ENCODE measurements at regions not wholly inside any gene's neighbourhood (a gene's known extent, or its start where the extent isn't known, plus 50 kb on each side); places are given as distances from the start of the nearest gene placed in this dataset.

DNA sequence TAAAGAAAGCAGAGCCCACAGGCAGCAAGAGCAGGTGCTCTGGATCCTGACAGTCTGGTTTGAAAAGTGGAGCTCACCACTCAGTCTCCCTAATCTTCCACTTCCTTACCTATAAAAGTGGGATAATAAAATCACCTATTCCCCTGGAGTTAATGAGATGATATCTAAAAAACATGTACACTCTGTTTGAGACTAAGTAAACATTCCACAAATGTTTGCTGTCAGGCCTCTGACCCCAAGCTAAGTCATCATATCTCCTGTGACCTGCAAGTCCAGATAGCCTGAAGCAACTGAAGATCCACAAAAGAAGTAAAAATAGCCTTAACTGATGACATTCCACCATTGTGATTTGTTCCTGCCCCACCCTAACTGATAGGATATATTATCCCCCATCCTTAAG is 1324.5 kb downstream of the XPNPEP1 start:
- DNase-seq: no peak
- no peaks in the 10 kb centered on the region for H3K79me2 ChIP-seq (ENCODE audit: low read depth)
- no peak overlapping the region for H2AFZ ChIP-seq
- H3K4me3 ChIP-seq: no peak overlapping the region
- peak overlapping the region; percentile 38; the same call in 1 of the 2 replicates for H3K4me2 ChIP-seq
- BruUV-seq (replicated peaks): no TSS peak
- H3K9me2 ChIP-seq (ENCODE audit: insufficient read depth): no peaks in the 10 kb centered on the region
- no peaks in the 10 kb centered on the region for H3K36me3 ChIP-seq (ENCODE audit: low read depth)
- no peaks in the 10 kb centered on the region for H3K4me1 ChIP-seq (replicated peaks; ENCODE audit: insufficient read depth)
- H3K9me3 ChIP-seq (ENCODE audit: insufficient read depth, low read depth): no peaks in the 10 kb centered on the region
- no peaks in the 10 kb centered on the region for H3F3A ChIP-seq (ENCODE audit: insufficient read depth, low read depth)
- intact Hi-C loops (cut with micrococcal nuclease; ENCODE audit: unreplicated experiment): no loop called here
- H3K27me3 ChIP-seq (ENCODE audit: insufficient read depth, low read depth): no peaks in the 10 kb centered on the region
- no peaks in the 10 kb centered on the region for H4K20me1 ChIP-seq (ENCODE audit: insufficient read depth)
- TF ChIP-seq, protein P1, sequence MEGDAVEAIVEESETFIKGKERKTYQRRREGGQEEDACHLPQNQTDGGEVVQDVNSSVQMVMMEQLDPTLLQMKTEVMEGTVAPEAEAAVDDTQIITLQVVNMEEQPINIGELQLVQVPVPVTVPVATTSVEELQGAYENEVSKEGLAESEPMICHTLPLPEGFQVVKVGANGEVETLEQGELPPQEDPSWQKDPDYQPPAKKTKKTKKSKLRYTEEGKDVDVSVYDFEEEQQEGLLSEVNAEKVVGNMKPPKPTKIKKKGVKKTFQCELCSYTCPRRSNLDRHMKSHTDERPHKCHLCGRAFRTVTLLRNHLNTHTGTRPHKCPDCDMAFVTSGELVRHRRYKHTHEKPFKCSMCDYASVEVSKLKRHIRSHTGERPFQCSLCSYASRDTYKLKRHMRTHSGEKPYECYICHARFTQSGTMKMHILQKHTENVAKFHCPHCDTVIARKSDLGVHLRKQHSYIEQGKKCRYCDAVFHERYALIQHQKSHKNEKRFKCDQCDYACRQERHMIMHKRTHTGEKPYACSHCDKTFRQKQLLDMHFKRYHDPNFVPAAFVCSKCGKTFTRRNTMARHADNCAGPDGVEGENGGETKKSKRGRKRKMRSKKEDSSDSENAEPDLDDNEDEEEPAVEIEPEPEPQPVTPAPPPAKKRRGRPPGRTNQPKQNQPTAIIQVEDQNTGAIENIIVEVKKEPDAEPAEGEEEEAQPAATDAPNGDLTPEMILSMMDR (conservative IDR thresholded peaks at IDR 0.05): no peak
- TF ChIP-seq EZH2 (IDR thresholded peaks at IDR 0.05; ENCODE audit: low read depth): no peak
- ChIA-PET POLR2A (ENCODE audit: unreplicated experiment) (no interaction called here), CTCF (no interaction called here)
- no peak overlapping the region for H3K27ac ChIP-seq

GRCh38 chr10:108598320-108598695 is 1325.0 kb downstream of the XPNPEP1 start:
- no peak for DNase-seq
- no peaks in the 10 kb centered on the region for H3K79me2 ChIP-seq (ENCODE audit: low read depth)
- H3K27me3 ChIP-seq (ENCODE audit: insufficient read depth, low read depth): no peaks in the 10 kb centered on the region
- no peak overlapping the region for H3K4me2 ChIP-seq
- H3F3A ChIP-seq (ENCODE audit: insufficient read depth, low read depth): no peaks in the 10 kb centered on the region
- intact Hi-C loops (cut with micrococcal nuclease; ENCODE audit: unreplicated experiment): no loop called here
- H3K27ac ChIP-seq: no peak overlapping the region
- H3K4me1 ChIP-seq (replicated peaks; ENCODE audit: insufficient read depth): no peaks in the 10 kb centered on the region
- no peak for TF ChIP-seq EZH2 (IDR thresholded peaks at IDR 0.05; ENCODE audit: low read depth)
- TF ChIP-seq, protein P1 (conservative IDR thresholded peaks at IDR 0.05): no peak
- H4K20me1 ChIP-seq (ENCODE audit: insufficient read depth): no peaks in the 10 kb centered on the region
- H3K9me3 ChIP-seq (ENCODE audit: insufficient read depth, low read depth): no peaks in the 10 kb centered on the region
- CTCF ChIA-PET: no interaction called here
- H3K36me3 ChIP-seq (ENCODE audit: low read depth): no peaks in the 10 kb centered on the region
- no peaks in the 10 kb centered on the region for H3K9me2 ChIP-seq (ENCODE audit: insufficient read depth)
- POLR2A ChIA-PET (ENCODE audit: unreplicated experiment): no interaction called here
- no TSS peak for BruUV-seq (replicated peaks)
- H2AFZ ChIP-seq: no peak overlapping the region
- H3K4me3 ChIP-seq: no peak overlapping the region

GRCh38 chr10:108597657-108598319 is 1325.5 kb downstream of the XPNPEP1 start:
- H3K4me3 ChIP-seq: no peak overlapping the region
- H3K4me1 ChIP-seq (replicated peaks; ENCODE audit: insufficient read depth): no peaks in the 10 kb centered on the region
- no TSS peak for BruUV-seq (replicated peaks)
- H2AFZ ChIP-seq: no peak overlapping the region
- CTCF ChIA-PET: no interaction called here
- no peak overlapping the region for H3K4me2 ChIP-seq
- H3K79me2 ChIP-seq (ENCODE audit: low read depth): no peaks in the 10 kb centered on the region
- no peaks in the 10 kb centered on the region for H3F3A ChIP-seq (ENCODE audit: insufficient read depth, low read depth)
- H3K27me3 ChIP-seq (ENCODE audit: insufficient read depth, low read depth): no peaks in the 10 kb centered on the region
- H3K9me2 ChIP-seq (ENCODE audit: insufficient read depth): no peaks in the 10 kb centered on the region
- intact Hi-C loops (cut with micrococcal nuclease; ENCODE audit: unreplicated experiment): no loop called here
- POLR2A ChIA-PET (ENCODE audit: unreplicated experiment): no interaction called here
- H3K36me3 ChIP-seq (ENCODE audit: low read depth): no peaks in the 10 kb centered on the region
- H4K20me1 ChIP-seq (ENCODE audit: insufficient read depth): no peaks in the 10 kb centered on the region
- TF ChIP-seq, protein P1 (conservative IDR thresholded peaks at IDR 0.05): no peak
- TF ChIP-seq EZH2 (IDR thresholded peaks at IDR 0.05; ENCODE audit: low read depth): no peak
- H3K9me3 ChIP-seq (ENCODE audit: insufficient read depth, low read depth): no peaks in the 10 kb centered on the region
- DNase-seq: no peak
- H3K27ac ChIP-seq: no peak overlapping the region

Data from PC-9 (cell line).